H1 (cell line): ENCODE measurements at regions not wholly inside any gene's neighbourhood (a gene's known extent, or its start where the extent isn't known, plus 50 kb on each side); places are given as distances from the start of the nearest gene placed in this dataset.

Experiments used
- CTCF ChIP-seq, 3 experiments: IDR thresholded peaks; 1 replicate in 2 of 3; 2 replicates in 1 of 3; pipeline versions ENCODE4 v1.5.1 to v1.6.1; 2011; ENCODE audit warnings: low read length in 3 of 3, mild to moderate bottlenecking in 3 of 3, inconsistent platforms in 2 of 3, low read depth in 1 of 3, moderate library complexity in 1 of 3; ENCODE audit not compliant: insufficient read depth in 1 of 3; ENCODE audit errors: control extremely low read depth in 1 of 3
- EZH2 ChIP-seq: fragments of 200-600 bp; sonication (generic); IDR thresholded peaks from 2 replicates; pipeline ENCODE4 v1.7.1; 2012; ENCODE audit warnings: low read depth, mild to moderate bottlenecking, moderate library complexity, low read length, inconsistent platforms; ENCODE audit not compliant: severe bottlenecking
- JUN ChIP-seq: IDR thresholded peaks from 2 replicates; pipeline ENCODE4 v1.6.1; 2011; ENCODE audit warnings: low read depth, mild to moderate bottlenecking, improper control_type of control experiment, low read length
- KDM1A ChIP-seq: fragments of 200-600, 300-600 bp; sonication (generic); IDR thresholded peaks from 2 replicates; pipeline ENCODE4 v1.7.1; 2016; ENCODE audit warnings: mild to moderate bottlenecking, low read length, borderline replicate concordance
- MAFK ChIP-seq: IDR thresholded peaks from 2 replicates; pipeline ENCODE4 v1.6.1; 2012; ENCODE audit warnings: low read depth, mild to moderate bottlenecking, improper control_type of control experiment, low read length
- POLR2A ChIP-seq, 2 experiments: IDR thresholded peaks; 1 replicate in 1 of 2; 2 replicates in 1 of 2; pipeline ENCODE4 v1.6.1; 2011; ENCODE audit warnings: low read depth in 2 of 2, low read length in 2 of 2, mild to moderate bottlenecking in 2 of 2; ENCODE audit errors: control extremely low read depth in 1 of 2
- SIRT6 ChIP-seq: IDR thresholded peaks from one replicate; pipeline ENCODE4 v1.7.1; 2012; ENCODE audit warnings: low read length, inconsistent platforms
- SP1 ChIP-seq: IDR thresholded peaks from 2 replicates; pipeline ENCODE4 v1.6.1; 2011; ENCODE audit warnings: low read depth, low read length
- SUZ12 ChIP-seq: fragments of 200-600 bp; sonication (generic); IDR thresholded peaks from 2 replicates; pipeline ENCODE4 v1.6.1; 2012; ENCODE audit warnings: mild to moderate bottlenecking, inconsistent platforms, low read length, moderate library complexity, mixed read lengths
- YY1 ChIP-seq: IDR thresholded peaks from 2 replicates; pipeline ENCODE4 v1.6.1; 2011; ENCODE audit warnings: low read depth, mild to moderate bottlenecking, low read length
- ZNF274 ChIP-seq: IDR thresholded peaks from 2 replicates; pipeline ENCODE4 v1.7.0; 2012; ENCODE audit warnings: low read length, borderline replicate concordance; ENCODE audit errors: extremely low read depth

GRCh38 chr12:97756066-97756666 lies 293.6 kb downstream of the RMST start:
- TF ChIP-seq POLR2A (IDR thresholded peaks at IDR 0.05; ENCODE audit: control extremely low read depth in 1 of 2, low read depth in 2 of 2, low read length in 2 of 2): no peak
- no peak for TF ChIP-seq YY1
- no peak for TF ChIP-seq CTCF (IDR thresholded peaks at IDR 0.05; ENCODE audit: control extremely low read depth in 1 of 3, insufficient read depth in 1 of 3, low read depth in 1 of 3, low read length in 3 of 3)
- TF ChIP-seq KDM1A: no peak
- TF ChIP-seq ZNF274: no peak
- TF ChIP-seq EZH2: no peak
- TF ChIP-seq SUZ12: no peak
- no peak for TF ChIP-seq SP1
- TF ChIP-seq SIRT6: no peak
- TF ChIP-seq MAFK: no peak
- no peak for TF ChIP-seq JUN
